ENCODE measurements at regions not wholly inside any gene's neighbourhood (a gene's known extent, or its start where the extent isn't known, plus 50 kb on each side); places are given as distances from the start of the nearest gene placed in this dataset.

DNA sequence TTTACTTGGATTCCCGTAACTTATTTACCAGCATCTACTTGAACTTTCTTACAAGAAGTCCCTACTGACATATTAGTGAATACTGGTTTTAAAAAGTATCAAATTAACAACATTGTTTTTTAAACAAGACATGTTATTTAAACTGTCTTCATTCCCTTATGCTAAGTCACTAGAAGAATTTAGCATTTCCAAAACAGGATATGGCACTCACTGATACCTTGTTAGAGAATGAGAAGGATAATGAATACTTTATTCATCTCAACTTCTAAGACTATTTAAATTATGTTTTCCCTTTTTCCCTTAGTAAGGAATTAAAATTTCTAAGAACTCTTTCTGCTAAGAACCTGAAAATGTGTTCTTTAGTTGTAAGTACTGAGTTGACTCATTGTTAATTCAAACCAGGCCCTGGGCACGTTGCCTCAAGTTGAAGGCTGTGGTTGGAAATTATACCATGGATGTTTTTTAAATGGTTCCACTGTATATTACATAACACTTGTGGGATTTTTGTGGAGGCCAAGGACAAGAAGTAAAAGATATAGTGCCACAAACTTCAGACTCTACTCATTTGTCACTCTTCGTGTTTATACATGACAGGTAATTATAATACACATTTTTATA lies 219.0 kb upstream of the EDIL3 start:
- DNase-seq (ENCODE audit: low read depth) = peak; percentile 55

DNA sequence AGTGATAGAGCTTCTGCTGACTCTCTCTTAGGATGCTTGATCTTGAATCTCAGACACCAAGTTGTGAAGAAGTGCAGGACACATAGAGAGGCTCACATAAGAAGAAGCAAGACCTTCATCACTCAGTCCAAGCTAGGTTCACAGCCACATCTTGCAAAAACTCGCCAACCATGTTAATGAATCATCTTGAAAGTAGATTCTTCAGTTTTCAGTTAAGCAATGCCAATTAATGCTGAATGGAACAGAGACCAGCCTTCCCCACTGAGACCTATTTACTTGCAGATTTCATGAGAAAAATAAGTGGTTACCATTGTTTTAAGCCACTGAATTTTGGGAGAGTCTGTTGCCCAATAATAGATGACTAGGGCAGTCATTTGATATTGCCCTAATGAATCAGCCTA lies 217.7 kb upstream of the EDIL3 start:
- no peak for DNase-seq (ENCODE audit: low read depth)

- DNase-seq (ENCODE audit: low read depth) = no peak
Observed at GRCh38 chr5:84599964-84600363, 215.3 kb upstream of the EDIL3 start.

DNA sequence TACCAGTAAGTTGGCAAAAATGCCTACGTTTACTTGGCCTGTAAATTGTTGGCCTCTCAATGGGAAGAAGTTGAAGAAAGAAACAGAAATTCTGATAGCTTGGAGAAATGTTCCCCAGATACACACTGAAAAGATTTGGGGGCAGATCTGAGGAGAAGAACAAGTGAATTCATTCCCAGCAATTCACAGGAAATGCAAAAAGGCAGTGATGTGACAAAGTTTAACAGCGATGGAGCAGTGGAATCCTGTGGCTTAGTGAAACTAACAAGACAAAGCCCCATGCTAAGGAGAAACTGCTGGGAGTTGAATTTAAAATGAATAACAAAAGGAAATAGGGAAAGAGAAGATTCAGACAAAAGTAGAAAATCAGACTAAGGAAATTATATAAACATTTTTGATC lies 213.2 kb upstream of the EDIL3 start:
- DNase-seq (ENCODE audit: low read depth) = no peak

- no peak for DNase-seq (ENCODE audit: low read depth)
Observed at GRCh38 chr5:84590629-84591028, 205.9 kb upstream of the EDIL3 start.

GRCh38 chr5:84589926-84590325 lies 205.2 kb upstream of the EDIL3 start:
- no peak for DNase-seq (ENCODE audit: low read depth)

GRCh38 chr5:84585218-84585617 lies 200.5 kb upstream of the EDIL3 start:
- no peak for DNase-seq (ENCODE audit: low read depth)

- DNase-seq (ENCODE audit: low read depth) = no peak
Observed at GRCh38 chr5:84578226-84578625, 193.5 kb upstream of the EDIL3 start.

DNA sequence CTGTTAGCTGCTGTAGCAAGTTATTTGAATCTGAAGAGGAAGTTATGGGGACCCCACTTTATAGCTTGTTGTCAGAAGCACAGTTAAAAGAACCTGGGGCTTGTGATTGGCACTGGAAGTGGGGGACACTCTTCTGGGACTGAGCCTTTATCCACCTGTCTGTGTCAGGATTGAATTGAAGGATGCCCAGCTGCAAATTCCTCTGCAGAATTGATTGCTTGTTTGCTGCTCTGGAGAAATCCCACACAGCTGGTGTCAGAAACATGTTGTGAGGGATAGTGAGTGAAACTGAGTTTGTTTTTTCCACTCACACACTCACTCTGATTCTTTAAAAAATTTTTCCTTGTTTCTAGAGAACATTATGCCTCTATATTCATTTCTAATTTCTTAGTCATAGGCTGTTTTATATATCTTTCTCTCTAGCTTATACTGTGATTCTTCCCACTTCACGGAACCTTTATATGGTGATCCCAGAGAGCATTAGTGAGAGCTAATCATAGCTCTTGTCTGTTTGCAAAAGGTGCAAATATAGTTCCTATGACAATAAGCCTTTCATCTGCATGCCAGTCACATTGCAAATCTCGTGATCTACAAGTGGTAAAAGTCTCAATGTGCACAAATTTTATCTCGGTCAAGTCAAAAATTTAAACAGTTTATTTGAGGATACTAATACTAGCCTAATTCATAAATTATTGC lies 188.5 kb upstream of the EDIL3 start:
- no peak for DNase-seq (ENCODE audit: low read depth)

GRCh38 chr5:84569307-84569706 lies 184.6 kb upstream of the EDIL3 start:
- DNase-seq (ENCODE audit: low read depth) = no peak

DNA sequence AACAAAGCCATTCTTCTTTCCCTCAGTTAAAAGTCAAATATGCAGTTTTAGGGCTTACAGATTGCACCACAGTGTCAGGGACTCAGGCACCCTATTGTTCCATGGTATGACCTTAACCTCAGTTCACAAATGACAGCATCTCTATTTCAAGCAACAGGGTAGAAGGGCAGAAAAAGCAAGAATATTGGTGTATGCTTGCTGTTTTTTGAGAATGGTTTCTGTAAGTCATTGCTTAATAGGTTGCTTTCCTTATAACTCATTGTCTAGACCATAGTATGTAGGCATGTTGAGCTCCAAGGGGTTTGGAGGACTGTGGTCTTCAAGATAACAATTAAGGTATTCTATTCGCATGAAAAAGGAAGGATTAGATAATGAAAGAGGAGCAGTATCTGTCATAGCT lies 183.5 kb upstream of the EDIL3 start:
- no peak for DNase-seq (ENCODE audit: low read depth)

- no peak for DNase-seq (ENCODE audit: low read depth)
Observed at GRCh38 chr5:84565866-84566265, 181.2 kb upstream of the EDIL3 start.

DNA sequence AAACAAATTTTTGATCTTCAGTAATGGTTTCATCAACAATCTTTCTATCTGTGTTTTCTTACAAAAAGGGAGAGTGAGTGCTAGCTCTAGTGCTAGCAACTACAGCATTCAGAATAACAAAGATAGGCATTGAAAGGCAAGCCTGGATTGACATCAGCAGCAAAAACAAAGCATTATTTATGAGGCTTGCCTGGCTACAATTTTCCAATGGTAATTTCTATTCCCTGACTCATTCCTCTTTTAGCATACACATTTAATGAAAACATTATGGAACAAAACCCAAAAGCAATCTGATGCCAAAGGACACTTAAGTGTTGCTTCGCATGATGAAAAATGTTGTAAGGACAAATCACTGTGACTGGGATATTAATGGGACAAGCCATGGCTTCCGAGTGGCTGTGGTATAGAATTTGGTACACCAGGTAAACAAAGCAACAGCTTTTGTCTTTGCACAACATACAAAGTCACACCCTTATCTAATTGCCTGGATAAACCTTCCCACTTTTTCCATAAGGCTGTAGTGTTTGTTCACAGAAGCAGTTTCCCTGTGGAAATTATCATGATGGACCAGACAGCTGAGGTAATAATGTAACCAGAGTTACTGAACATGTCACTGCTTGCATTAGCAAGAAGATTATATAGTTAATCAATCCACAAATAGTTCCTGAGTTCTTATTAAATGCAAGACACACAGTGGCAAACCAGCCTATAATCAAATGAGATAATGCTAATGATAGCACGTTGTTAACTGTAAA lies 179.8 kb upstream of the EDIL3 start:
- peak; percentile 4 for DNase-seq (ENCODE audit: low read depth)

DNA sequence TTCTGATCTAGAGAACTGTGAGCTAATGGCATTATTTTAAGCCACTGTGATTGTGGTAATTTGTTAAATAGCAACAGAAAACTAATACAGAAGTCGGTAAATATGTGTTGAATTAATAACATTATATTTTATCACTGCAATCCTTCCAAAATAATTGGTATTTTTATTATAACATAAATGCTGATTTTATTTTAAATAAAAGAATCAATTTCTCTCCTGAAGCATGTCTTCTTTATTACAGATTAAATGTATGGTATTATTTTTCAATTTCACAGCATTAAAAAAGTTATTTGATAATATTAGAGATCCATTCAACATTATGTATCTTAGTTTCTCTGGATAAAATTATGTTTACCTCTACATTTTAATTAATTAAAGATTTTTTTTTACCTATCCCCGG lies 165.5 kb upstream of the EDIL3 start:
- DNase-seq (ENCODE audit: low read depth) = no peak

DNA sequence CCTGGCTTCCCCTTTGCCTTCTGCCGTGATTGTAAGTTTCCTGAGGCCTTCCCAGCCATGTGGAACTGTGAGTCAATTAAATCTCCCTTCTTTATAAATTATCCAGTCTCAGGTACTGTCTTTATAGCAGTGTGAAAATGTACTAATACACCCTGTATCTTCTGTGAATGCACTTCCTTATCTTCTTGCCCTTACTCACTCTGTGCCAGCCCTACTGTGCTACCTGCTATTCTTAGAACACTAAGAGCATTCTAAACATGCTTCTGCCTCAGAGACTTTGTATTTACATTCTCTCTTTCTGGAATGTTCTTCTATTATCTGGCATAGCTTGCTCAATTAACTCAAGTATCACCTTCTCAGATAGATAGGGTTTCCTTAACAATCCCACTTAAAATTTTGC lies 164.4 kb upstream of the EDIL3 start:
- DNase-seq (ENCODE audit: low read depth) = no peak

- no peak for DNase-seq (ENCODE audit: low read depth)
Observed at GRCh38 chr5:84546686-84547085, 162.0 kb upstream of the EDIL3 start.

GRCh38 chr5:84536797-84537196 lies 152.1 kb upstream of the EDIL3 start:
- no peak for DNase-seq (ENCODE audit: low read depth)

GRCh38 chr5:84535281-84535680 lies 150.6 kb upstream of the EDIL3 start:
- DNase-seq (ENCODE audit: low read depth) = no peak

GRCh38 chr5:84524491-84524890 lies 139.8 kb upstream of the EDIL3 start:
- peak; percentile 7 for DNase-seq (ENCODE audit: low read depth)

- no peak for DNase-seq (ENCODE audit: low read depth)
Observed at GRCh38 chr5:84518862-84519261, 134.2 kb upstream of the EDIL3 start.

GRCh38 chr5:84518370-84518769 lies 133.7 kb upstream of the EDIL3 start:
- no peak for DNase-seq (ENCODE audit: low read depth)

GRCh38 chr5:84506625-84507024 lies 121.9 kb upstream of the EDIL3 start:
- no peak for DNase-seq (ENCODE audit: low read depth)

DNA sequence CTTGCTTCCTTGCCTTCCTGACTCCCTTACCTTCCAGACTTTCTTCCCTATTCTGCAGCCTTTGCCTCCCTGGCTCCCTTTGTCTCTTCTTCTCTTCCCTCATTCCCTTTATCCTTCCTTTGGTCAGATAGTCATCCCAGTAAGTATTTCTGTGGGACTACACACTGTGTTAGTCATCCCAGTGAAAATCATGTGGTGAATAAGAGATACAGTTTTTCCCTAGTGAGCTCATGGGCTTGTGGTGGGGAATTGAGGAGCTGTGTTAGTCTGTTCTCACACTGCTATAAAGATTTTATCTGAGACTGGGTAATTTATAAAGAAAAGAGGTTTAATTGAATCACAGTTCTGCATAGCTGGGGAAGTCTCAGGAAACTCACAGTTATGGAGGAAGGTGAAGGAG lies 109.8 kb upstream of the EDIL3 start:
- peak; percentile 91 for DNase-seq (ENCODE audit: low read depth)

Measured in HT1080 (cell line).